Activated CD8-positive, alpha-beta memory T cell treated with anti-CD3 and anti-CD28 coated beads, Interleukin-2, amount 50 U/mL, for 48 hours (primary cell): ENCODE measurements at regions not wholly inside any gene's neighbourhood (a gene's known extent, or its start where the extent isn't known, plus 50 kb on each side); places are given as distances from the start of the nearest gene placed in this dataset.
"Not testable (repeated sequence)": the region's sequence is repeated elsewhere in the genome, so short reads cannot be mapped to it uniquely, and the experiment has no call there.

ENCODE experiments used
- DNase-seq: peaks from one replicate; pipeline ENCODE4 v3.0.0-alpha.2; 2020

DNA sequence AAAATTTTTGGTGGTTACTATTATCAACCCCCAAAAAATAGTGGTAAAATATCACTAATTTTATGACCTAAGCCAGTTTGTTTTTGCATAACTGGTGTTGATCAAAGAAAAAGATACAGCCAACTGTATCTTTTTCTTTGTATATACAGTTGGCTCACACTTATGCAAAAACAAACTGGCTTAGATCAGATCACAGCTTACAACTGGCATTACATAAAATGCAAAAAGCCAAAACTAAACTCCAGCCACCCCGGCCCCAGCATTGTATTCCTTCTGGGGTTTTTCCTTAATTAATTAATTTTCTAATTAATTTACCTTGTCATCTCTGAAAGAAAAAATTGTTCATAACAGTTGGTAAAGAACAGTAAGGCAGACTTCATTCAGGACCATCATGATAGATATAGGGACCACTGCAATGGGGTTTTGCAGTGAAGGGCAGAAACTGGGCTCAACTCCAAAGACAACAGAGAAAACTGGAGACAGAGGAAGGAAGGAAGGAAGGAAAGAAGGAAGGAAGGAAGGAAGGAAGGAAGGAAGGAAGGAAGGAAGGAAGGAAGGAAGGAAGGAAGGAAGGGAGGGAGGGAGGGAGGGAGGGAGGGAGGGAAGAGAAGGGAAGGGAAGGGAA lies 202.1 kb downstream of the HNRNPD start:
- DNase-seq, result no peak

DNA sequence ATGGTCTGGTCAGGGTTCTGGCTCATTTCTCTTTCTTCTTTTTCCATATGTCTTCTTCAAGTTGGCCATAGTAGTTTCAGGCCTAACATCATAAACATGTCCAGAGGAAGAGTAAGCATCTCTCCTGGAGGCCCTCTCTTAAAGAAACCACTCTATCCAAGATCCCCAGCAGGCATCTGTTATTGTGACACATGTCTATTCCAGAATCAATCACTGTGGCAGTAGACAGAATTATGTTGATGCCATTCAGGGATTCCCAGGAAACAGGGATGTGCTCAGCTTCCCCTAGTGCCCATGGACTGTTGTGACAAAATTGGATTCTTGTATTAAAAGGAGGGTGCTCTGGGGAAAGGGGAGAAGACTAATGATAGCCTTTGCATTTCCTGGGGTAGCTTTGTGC lies 224.0 kb downstream of the HNRNPD start:
- DNase-seq, result no peak

DNA sequence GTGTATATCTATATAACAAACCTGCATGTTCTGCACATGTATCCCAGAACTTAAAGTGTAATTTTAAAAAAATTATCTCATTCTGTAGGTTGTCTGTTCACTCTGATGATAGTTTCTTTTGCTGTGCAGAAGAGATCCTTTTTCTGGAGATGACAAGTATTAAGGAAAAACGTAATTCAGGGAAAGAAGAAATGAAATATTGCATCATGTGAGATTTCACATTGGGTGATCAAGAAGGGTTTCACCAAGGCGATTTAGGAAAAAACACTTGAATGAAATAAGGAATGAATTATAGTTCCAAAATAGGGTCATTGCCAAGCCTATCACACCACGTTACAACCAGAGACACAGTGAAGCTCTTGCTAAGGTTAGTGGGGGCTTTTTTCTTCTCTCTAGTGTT lies 227.9 kb downstream of the HNRNPD start:
- no peak for DNase-seq

DNA sequence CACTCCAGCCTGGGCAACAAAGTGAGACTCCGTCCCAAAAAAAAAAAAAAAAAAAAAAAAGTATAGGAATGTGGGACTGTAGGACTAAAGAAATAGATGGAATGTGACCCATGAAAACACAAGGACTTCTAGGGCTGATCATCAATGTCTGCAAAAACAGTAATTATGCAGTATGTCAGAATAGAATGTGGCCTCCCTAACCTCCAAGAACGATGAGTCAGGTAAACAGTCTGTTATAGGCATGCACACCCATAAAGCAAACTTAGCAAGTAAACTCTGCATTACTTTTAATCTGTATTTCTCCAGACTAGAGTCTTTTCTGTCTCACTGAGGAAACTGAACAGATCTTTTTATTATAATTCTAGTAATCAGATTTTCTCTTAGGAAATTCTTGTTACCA lies 233.4 kb downstream of the HNRNPD start:
- DNase-seq, result no peak

DNA sequence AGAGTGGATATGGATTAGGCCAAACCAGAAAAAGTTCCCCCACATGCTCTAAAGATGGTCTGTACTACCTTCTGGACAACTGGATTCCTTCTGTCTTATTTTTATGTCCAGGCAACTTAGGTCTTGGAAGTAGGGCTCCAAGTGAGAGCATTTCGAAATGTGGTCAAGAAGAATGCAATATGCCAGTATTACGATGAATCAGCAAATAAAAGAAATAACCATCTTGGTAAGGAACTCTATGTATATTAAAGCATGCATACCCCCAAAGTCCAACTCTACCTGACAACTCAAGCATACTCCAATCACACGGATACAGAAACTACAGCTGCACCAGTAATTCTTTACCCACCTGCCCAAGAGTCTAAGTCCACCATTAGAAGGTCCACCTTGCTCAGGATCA lies 234.5 kb downstream of the HNRNPD start:
- DNase-seq, result no peak

DNA sequence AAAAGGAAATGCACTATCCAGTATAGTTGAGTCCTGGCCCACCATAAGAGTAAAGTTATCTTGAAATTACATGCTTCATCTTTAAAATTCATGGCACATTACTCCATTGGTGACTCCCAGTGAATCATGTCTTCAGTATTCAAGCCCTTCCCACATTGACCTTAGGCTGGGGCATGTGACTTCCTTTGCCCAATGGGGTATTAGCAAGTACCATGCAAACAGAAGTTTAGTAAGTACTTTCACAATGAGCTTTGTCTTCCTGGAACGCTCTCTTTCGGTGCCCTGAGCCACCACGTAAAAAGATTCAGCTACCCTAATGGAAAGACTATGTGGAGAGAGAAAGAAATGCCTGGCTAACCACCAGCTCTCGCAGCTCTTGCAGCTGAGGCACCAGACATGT lies 235.4 kb downstream of the HNRNPD start:
- no peak for DNase-seq

DNA sequence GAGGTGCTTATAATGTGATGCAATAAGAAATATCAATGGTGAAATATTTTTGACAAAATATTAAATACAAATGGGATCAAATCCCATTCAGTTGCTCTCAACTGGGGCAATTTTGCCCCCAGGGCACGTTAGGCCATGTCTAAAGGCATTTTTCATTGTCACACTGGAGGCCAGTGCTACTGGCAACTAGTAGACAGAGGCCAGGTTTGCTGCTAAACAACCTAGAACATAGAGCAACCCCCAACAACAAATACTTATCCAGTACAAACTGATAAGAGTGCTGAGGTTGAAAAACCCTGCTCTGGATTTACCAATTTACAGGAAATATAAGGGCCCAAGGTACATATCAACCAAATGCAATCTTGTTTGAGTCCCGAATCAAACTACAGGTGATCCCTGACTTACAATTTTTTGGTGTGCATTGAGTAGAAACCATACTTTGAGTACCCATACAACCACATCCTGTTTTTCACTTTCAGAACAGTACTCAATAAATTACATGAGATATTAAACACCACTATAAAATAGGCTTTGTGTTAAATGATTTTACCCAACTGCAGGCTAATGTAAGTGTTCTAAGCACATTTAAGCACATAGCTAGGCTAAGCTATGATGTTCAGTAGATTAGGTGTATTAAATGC lies 237.5 kb downstream of the HNRNPD start:
- no peak for DNase-seq

DNA sequence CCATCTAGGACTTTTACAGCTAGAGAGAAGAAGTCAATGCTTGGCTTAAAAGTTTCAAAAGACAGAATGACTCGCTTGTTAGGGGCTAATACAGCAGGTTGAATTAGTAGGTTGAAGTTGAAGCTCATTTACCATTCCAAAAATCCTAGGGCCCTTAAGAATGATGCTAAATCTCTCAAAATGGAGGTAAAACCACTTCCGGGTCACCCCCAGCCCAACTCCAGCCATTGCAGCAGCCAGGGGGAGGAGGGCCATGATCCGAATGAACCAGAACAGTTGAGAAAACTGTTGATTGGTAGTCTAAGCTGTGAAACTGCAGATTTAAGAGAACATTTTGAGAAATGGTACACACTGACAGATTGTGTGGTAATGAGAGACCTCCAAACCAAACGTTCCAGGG lies 245.4 kb downstream of the HNRNPD start:
- DNase-seq, result no peak

DNA sequence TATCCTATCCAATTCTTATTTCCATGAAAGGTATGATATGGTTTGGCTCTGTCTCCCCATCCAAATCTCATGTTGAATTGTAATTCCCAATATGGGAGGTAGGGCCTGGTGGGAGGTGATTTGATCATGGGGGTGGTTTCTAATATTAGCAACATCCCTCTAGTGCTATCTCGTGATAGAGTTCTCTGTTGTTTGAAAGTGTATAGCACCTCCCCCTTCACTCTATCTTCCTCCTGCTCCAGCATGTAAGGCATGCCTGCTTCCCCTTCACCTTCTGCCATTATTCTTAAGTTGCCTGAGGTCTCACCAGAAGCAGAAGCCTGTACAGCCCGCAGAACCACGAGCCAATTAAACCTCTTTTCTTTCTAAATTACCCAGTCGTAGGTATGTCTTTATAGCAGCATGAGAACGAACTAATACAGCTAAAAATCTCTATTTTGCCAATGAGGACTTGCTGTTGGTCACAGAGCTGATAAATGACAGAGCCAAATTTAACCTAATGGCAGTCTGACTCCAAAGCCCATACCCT lies 247.2 kb downstream of the HNRNPD start:
- no peak for DNase-seq

DNA sequence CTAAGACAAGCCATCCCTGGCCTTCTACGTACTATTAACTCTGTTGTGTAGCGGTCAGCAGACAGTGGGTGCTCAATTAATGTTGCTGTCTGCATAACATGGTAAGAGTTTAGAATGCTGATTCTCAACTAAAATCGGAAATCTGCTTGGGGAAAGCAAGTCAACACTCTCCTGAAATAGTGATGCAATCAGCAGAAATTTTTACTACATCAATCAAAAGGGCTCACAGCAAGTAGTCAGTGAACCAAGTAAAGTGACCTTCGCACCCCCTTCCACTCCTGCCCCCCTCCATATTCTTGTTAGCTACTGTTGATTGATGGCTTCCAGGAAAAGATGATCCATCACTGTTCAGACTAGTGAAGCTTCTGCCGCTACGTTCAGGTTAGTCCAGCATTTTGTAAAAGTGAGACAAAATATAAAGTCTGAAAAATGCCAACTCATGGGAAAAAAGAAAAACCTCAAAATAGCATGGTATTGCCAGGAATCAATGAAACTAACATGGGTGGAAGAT lies 247.9 kb downstream of the HNRNPD start:
- DNase-seq, result no peak

DNA sequence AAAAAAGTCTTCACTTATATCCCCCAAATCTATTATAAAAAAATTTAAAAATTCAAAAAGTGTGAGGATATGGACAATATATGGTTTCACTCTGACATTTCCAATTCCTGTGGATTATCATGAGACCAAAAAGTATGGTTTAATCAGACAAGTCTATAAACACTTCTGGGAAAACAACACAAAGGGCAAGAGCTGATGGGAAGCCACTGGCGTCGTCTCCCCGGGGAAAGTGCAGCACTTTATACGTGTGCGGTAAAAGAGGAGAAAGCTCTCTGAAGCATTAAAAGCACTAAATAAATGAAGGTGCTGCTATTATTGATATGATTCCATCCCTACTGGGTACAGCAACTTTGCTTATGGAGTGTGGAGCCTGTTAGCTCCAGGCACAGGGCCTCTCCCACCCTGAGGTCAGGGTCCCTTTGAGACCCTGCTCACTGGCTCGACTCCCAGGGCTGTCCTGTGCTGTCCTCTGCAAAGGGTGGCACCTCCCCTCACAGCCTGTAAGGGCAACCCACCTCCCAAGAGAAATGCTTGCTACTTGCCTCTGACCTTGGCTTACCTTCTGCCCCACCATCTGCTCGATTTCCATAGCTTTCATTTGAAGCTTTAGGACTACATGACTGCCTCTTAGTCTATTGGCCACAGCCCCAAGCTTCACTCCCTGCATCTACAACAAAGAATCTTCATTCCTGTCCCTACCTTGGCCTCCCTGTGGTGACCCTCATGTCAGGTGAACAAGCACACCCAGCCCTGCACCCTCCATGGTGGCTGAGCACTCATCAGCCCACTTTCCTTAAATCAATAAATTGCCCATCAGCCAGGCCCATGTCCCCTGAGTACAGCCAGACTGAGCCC lies 248.6 kb downstream of the HNRNPD start:
- DNase-seq, result no peak

DNA sequence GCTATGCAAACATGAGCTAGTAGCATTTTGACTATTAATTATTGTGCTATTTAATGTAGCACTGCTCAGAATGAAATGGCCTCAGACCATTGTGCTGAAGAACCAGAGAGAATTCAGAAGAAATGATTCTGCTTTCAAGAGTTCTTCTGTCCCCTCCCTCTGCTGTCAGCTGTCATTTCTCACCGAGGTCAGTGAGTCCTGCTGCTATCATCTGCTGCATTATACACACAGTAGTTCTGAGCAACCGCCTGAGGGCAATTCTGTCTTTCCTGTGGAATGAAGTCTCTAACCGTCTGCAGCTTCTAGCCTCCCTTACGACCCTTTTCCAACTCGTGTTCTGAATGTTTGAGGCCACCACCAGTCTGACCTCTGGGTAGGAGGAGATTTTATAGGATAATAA lies 249.4 kb downstream of the HNRNPD start:
- DNase-seq, result no peak

DNA sequence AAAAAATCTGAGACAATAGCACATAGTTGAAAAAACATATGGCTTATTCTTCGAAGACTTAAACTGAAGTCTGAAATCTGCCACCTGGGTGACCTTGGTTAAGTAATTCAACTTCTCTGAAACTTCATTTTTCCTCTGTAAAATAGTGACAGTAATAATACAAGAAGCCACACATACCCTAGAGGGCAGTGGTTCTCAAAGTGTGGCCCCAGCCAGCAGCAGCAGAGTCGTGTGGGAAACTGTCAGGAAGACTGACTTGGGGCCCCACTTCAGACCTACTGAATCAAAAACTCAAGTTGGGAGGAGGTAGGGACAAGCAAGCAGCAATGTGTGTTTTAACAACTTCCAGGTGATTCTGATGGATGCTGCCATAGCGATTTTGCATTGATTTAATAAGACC lies 249.9 kb downstream of the HNRNPD start:
- DNase-seq, result no peak

DNA sequence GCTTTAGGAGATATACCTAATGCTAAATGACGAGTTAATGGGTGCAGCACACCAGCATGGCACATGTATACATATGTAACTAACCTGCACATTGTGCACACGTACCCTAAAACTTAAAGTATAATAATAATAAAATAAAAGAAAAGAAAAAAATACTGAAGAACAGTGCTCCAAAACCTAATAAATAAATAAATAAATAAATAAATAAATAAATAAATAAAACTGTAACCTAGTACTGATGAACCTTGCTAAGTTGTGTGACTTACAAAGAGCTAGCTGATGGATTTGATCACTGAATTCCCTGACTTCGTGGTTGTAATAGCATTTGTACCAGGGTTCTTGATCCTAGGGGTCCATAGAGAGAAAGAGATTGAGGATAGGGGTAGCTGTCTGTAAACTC lies 258.6 kb downstream of the HNRNPD start:
- not testable (repeated sequence) for DNase-seq

DNA sequence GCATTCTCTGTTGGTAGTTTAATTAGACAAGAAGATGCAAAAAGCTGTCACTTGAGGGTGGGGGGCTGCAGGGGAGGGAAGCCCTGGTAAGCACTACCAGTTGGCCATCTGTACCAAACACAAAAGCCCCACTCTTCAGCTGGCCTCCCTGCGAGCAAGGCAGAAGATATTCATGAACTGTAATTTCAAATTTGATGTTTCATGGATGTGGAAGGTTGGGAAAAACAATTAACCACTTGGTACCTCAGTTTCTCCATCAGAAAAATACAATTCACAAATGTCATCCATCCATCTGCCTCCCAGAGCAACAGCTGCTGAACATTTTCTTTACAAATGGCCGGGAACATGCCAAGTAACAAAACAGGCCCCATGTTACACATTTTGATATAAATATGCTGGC lies 265.3 kb downstream of the HNRNPD start:
- no peak for DNase-seq

DNA sequence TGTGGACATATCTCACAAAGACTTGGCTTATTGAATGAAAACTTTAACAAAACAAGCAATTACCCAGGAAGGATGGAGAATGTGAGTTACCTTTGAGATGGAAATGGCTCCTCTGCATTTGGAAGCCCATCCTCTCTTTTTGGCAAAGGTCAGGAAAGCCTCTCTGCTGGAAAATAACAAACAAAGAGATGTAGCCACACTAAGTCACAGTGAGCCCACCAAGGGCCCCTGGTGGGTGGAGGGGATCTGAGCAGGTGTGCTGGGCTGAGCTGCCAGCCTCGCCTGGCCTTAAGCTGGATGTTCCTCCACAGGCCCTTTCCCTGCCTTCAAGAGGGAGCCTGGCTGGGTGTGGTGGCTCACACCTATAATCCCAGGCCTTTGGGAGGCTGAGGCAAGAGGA lies 269.2 kb downstream of the HNRNPD start:
- DNase-seq, result no peak

DNA sequence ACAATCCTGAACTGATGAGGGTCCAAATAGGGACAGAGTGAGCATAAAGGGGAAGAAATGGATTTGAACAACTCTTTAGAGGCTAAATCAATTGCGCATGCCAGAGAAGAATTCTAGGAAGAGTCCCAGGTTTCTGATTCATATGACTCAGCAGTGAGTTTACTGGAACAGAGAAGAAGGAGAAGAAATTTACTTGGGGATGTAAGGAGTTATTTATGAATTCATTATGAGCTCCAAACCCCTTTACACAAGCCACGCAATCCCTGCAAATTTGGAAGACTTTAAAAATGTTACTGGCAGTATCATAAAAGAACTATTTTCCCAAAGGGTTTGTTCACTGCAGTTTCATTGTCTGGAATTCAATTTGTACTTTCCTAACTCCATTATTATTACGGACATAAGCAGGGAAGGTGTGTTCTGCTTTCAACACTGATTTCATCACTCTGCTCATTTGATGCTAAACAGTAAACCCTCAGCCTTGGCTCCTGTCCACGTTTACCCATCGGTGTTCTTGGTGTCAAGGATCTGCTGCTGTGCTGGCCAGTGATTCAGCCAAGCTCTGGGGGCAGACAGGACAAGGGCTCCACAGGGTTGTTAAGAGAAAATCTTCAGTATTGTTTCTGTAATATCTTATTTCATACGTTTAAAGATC lies 273.7 kb downstream of the HNRNPD start:
- DNase-seq, result no peak

DNA sequence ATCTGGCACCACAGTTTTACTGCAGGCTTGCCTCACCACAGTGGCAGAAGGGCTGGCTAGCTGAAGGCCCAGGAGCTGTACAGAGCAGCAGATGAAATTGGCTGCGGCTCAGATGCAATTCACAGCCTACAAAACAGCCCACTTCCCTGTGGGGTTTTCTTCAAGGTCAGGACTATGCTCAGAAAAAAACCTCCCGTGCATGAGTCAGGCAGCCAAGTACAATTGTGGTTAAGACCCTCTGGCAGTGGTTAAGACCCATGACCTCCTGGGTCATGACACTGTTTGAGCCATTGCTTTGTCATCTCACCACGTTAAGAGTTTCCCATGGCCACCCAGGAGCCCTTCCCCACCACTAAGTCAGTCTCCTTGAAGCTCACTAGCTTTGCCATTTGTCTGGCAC lies 276.3 kb downstream of the HNRNPD start:
- no peak for DNase-seq

DNA sequence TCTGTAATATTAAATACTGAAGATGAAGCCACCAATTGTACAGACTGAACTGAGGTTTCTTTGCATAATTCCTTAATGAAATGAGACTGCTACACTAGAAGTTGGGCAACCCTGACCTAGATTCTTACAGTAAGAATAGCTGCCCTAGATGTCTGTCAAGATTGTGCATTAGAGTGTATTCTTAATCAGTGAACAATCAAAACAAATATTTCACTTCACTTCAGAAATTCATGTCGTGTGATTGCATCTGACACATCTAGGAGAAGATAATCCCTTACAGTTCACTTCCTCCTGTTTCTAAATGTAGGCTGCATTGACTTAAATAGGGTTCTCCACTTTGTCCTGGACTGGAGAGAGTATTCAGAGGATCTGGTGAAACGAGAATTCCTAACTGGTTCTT lies 283.1 kb downstream of the HNRNPD start:
- DNase-seq, result no peak

DNA sequence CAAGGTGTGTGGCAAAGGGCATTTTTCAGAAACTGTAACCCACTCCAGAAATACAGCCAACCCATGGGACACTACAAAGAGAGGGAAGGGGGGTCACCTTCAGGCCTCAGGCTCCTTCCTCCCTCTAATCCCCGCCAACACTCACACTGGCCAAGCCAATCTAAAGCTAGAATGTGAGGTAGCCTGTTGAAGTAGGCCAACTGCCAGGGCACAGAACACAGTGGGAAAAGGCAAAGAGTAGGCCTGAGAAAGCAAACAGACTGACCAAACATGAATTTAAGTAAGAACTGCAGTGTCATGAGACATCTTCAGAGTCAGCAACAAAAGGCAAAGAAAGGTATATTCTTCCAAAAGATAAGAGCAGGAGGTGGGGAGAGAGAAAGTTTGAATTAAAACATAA lies 289.0 kb downstream of the HNRNPD start:
- no peak for DNase-seq

DNA sequence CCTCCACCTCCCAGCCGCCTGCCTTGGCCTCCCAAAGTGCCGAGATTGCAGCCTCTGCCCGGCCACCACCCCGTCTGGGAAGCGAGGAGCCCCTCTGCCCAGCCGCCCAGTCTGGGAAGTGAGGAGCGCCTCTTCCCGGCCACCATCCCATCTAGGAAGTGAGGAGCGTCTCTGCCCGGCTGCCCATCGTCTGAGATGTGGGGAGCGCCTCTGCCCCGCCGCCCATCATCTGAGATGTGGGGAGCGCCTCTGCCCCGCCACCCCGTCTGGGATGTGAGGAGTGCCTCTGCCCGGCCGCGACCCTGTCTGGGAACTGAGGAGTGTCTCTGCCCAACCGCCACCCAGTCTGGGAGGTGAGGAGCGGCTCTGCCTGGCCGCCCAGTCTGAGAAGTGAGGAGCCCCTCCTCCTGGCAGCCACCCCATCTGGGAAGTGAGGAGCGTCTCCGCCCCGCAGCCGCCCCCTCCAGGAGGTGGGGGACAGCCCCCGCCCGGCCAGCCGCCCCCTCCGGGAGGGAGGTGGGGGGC lies 296.3 kb downstream of the HNRNPD start:
- DNase-seq, result not testable (repeated sequence)

DNA sequence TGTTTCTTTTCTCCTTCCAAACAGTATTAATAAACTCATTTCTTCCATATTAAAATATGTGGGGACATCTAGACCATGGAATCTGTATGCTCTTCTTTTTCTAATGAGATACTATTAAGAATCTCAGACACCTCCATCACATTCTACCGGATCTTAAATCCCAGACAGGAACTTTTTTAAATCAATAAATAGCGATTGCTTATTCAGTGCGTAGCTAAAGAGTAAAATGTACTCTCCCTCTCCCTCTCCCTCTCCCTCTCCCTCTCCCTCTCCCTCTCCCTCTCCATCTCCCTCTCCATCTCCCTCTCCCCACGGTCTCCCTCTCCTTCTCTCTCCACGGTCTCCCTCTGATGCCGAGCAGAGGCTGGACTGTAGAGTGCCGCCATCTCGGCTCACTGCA lies 297.0 kb downstream of the HNRNPD start:
- DNase-seq, result no peak

DNA sequence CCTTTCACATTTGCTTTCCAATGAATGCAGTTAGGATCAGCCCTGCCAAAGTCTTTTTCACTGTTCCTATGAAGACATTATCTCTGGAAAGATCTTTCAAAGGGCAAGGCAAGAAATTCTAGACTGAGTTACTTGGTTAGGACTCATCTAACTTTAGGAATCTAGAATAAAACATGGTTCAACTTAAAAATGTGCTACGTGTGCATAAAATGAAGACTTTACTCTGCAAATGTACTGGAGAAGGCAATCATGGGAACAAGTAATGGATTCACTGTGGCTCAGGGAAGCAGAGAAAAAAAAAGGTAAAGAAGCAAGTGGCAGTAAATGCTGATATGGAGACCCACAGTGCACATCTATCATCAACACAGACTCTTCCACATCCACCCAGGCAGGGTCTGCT lies 297.4 kb downstream of the HNRNPD start:
- DNase-seq, result no peak
